ENCODE measurements at regions not wholly inside any gene's neighbourhood (a gene's known extent, or its start where the extent isn't known, plus 50 kb on each side); places are given as distances from the start of the nearest gene placed in this dataset.

DNA sequence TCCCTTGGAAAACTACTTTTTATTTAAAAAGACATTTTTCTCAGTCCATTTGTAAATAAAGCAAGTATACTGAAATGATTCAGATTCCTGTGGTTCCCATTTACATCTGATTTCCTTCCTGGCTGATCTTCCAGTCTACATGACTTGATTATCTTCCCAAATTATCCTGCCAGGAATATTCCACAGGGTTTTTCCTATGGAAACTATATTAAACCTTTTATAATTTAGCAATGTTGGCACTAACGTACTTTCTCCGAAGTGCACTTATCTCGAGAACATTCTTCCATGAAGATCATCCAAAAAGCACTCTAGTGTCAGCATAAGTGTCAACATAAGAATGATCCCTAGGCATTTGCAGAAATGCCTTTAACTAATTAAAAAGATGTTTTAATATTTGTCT lies 347.7 kb upstream of the KIF2B start:
- TF ChIP-seq, protein P1, sequence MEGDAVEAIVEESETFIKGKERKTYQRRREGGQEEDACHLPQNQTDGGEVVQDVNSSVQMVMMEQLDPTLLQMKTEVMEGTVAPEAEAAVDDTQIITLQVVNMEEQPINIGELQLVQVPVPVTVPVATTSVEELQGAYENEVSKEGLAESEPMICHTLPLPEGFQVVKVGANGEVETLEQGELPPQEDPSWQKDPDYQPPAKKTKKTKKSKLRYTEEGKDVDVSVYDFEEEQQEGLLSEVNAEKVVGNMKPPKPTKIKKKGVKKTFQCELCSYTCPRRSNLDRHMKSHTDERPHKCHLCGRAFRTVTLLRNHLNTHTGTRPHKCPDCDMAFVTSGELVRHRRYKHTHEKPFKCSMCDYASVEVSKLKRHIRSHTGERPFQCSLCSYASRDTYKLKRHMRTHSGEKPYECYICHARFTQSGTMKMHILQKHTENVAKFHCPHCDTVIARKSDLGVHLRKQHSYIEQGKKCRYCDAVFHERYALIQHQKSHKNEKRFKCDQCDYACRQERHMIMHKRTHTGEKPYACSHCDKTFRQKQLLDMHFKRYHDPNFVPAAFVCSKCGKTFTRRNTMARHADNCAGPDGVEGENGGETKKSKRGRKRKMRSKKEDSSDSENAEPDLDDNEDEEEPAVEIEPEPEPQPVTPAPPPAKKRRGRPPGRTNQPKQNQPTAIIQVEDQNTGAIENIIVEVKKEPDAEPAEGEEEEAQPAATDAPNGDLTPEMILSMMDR (IDR thresholded peaks at IDR 0.05) = no peak
- TF ChIP-seq POLR2A (IDR thresholded peaks at IDR 0.05) = no peak

Measured in thyroid gland (tissue), 4 donors.